ENCODE measurements at regions not wholly inside any gene's neighbourhood (a gene's known extent, or its start where the extent isn't known, plus 50 kb on each side); places are given as distances from the start of the nearest gene placed in this dataset.

GRCh38 chr6:163741743-163742363 lies 327.3 kb downstream of the QKI start:
- Histone ChIP-seq H3K36me3 (no peaks in the 10 kb centered on the region), H3K27me3 (no peaks in the 10 kb centered on the region), H3K9me3 (no peaks in the 10 kb centered on the region), H3K4me1 (peaks cover 17% of the 10 kb centered on the region), H3K4me3 (ENCODE audit: low read depth, low read length) (peak overlapping the region; percentile 42)
- TF ChIP-seq CTCF (IDR thresholded peaks at IDR 0.05; ENCODE audit: low read depth, low read length) = no peak
- DNase-seq = peak; percentile 88

- no peaks in the 10 kb centered on the region for H3K36me3 ChIP-seq
- peaks cover 17% of the 10 kb centered on the region for H3K4me1 ChIP-seq
- no peaks in the 10 kb centered on the region for H3K27me3 ChIP-seq
- no peak for TF ChIP-seq CTCF (IDR thresholded peaks at IDR 0.05; ENCODE audit: low read depth, low read length)
- H3K9me3 ChIP-seq = no peaks in the 10 kb centered on the region
- no peak overlapping the region; the same call in 1 of the 2 replicates for H3K4me3 ChIP-seq (ENCODE audit: low read depth, low read length)
- no peak for DNase-seq
Observed at GRCh38 chr6:163741342-163741741, 326.8 kb downstream of the QKI start.

- Histone ChIP-seq H3K4me1 (peaks cover 14% of the 10 kb centered on the region), H3K27me3 (no peaks in the 10 kb centered on the region), H3K36me3 (no peaks in the 10 kb centered on the region), H3K9me3 (no peaks in the 10 kb centered on the region; the same call in 1 of the 2 replicates), H3K4me3 (ENCODE audit: low read depth, low read length) (no peak overlapping the region)
- TF ChIP-seq CTCF (IDR thresholded peaks at IDR 0.05; ENCODE audit: low read depth, low read length) = no peak
- DNase-seq = no peak
Observed at GRCh38 chr6:163739966-163740365, 325.4 kb downstream of the QKI start.

- Histone ChIP-seq H3K9me3 (no peaks in the 10 kb centered on the region; the same call in 1 of the 2 replicates), H3K27me3 (no peaks in the 10 kb centered on the region), H3K36me3 (no peaks in the 10 kb centered on the region), H3K4me3 (ENCODE audit: low read depth, low read length) (no peak overlapping the region), H3K4me1 (peaks cover 14% of the 10 kb centered on the region)
- DNase-seq = no peak
- no peak for TF ChIP-seq CTCF (IDR thresholded peaks at IDR 0.05; ENCODE audit: low read depth, low read length)
Observed at GRCh38 chr6:163739408-163739725, 324.8 kb downstream of the QKI start.

- no peaks in the 10 kb centered on the region for H3K27me3 ChIP-seq
- H3K4me1 ChIP-seq = peaks cover 14% of the 10 kb centered on the region
- no peaks in the 10 kb centered on the region for H3K36me3 ChIP-seq
- DNase-seq = no peak
- no peak overlapping the region for H3K4me3 ChIP-seq (ENCODE audit: low read depth, low read length)
- no peaks in the 10 kb centered on the region; the same call in 1 of the 2 replicates for H3K9me3 ChIP-seq
- no peak for TF ChIP-seq CTCF (IDR thresholded peaks at IDR 0.05; ENCODE audit: low read depth, low read length)
Observed at GRCh38 chr6:163738725-163739407, 324.3 kb downstream of the QKI start.

- no peak overlapping the region for H3K4me3 ChIP-seq (ENCODE audit: low read depth, low read length)
- H3K4me1 ChIP-seq = peaks cover 14% of the 10 kb centered on the region
- no peaks in the 10 kb centered on the region for H3K36me3 ChIP-seq
- no peaks in the 10 kb centered on the region; the same call in 1 of the 2 replicates for H3K9me3 ChIP-seq
- no peak for TF ChIP-seq CTCF (IDR thresholded peaks at IDR 0.05; ENCODE audit: low read depth, low read length)
- no peak for DNase-seq
- no peaks in the 10 kb centered on the region for H3K27me3 ChIP-seq
Observed at GRCh38 chr6:163738304-163738703, 323.8 kb downstream of the QKI start.
